Peyer's patch (tissue), 4 donors: ENCODE measurements at regions not wholly inside any gene's neighbourhood (a gene's known extent, or its start where the extent isn't known, plus 50 kb on each side); places are given as distances from the start of the nearest gene placed in this dataset.

Experiments used
- POLR2A ChIP-seq, 2 donors: fragments of 450-650 bp; IDR thresholded peaks; one replicate each; pipeline ENCODE4 v1.5.1; 2017; ENCODE audit warnings: antibody characterized with exemption in 2 of 2, mild to moderate bottlenecking in 2 of 2, moderate library complexity in 2 of 2
- TF ChIP-seq, protein P1 (sequence below), 6 experiments: fragments of 450-650 bp in 4 of 6; fragments of 200-600 bp in 2 of 6; sonication (generic) in 1 of 6; IDR thresholded peaks; one replicate each; pipeline ENCODE4 v1.5.1; 2017 to 2019; ENCODE audit warnings: antibody characterized with exemption in 6 of 6, mild to moderate bottlenecking in 3 of 6, moderate library complexity in 1 of 6

GRCh38 chr11:43567396-43567975, 113.1 kb upstream of the HSD17B12 start:
- TF ChIP-seq, protein P1, sequence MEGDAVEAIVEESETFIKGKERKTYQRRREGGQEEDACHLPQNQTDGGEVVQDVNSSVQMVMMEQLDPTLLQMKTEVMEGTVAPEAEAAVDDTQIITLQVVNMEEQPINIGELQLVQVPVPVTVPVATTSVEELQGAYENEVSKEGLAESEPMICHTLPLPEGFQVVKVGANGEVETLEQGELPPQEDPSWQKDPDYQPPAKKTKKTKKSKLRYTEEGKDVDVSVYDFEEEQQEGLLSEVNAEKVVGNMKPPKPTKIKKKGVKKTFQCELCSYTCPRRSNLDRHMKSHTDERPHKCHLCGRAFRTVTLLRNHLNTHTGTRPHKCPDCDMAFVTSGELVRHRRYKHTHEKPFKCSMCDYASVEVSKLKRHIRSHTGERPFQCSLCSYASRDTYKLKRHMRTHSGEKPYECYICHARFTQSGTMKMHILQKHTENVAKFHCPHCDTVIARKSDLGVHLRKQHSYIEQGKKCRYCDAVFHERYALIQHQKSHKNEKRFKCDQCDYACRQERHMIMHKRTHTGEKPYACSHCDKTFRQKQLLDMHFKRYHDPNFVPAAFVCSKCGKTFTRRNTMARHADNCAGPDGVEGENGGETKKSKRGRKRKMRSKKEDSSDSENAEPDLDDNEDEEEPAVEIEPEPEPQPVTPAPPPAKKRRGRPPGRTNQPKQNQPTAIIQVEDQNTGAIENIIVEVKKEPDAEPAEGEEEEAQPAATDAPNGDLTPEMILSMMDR (IDR thresholded peaks at IDR 0.05): peak in 4 of 6 experiments; percentile 55 to 69 (median 65)
- no peak for TF ChIP-seq POLR2A (IDR thresholded peaks at IDR 0.05)
